Loucy (cell line): ENCODE measurements at regions not wholly inside any gene's neighbourhood (a gene's known extent, or its start where the extent isn't known, plus 50 kb on each side); places are given as distances from the start of the nearest gene placed in this dataset.

Experiments
- CTCF ChIP-seq: fragments of 200-600 bp; sonication (generic); conservative IDR thresholded peaks from 2 replicates; pipeline ENCODE4 v1.5.1; 2014; ENCODE audit warnings: mild to moderate bottlenecking, antibody characterized with exemption, low read length
- EZH2phosphoT487 ChIP-seq: fragments of 200-600 bp; IDR thresholded peaks from 2 replicates; pipeline ENCODE4 v1.6.1; 2018; ENCODE audit warnings: antibody characterized with exemption, mild to moderate bottlenecking, moderate library complexity, borderline replicate concordance

GRCh38 chr13:91105270-91105669 lies 242.2 kb upstream of the MIR17HG start:
- TF ChIP-seq CTCF (no peak), EZH2phosphoT487 (no peak)
